ENCODE measurements at regions not wholly inside any gene's neighbourhood (a gene's known extent, or its start where the extent isn't known, plus 50 kb on each side); places are given as distances from the start of the nearest gene placed in this dataset.
"Not testable (repeated sequence)": the region's sequence is repeated elsewhere in the genome, so short reads cannot be mapped to it uniquely, and the experiment has no call there.

DNA sequence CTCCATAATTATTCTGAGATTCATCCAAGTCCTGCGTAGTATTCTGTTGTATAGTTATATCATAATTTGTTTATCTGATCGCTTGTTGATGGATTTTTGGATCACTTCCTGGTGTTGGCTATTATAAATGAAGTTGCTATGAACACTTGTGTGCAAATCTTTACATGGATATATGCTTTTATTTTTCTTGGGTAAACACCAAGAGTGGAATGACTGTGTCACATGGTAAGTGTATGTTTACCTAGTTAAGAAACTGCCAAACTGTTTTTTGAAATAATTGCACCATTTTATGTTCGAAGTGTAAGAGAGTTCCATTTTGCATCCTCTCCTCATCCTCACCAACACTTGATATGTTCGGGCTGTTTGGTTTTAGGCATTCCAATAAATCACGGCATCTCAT is 360.4 kb upstream of the FRG2C start:
- H3K27me3 ChIP-seq (replicated peaks): no peaks in the 10 kb centered on the region
- no peak overlapping the region for H3K4me3 ChIP-seq (ENCODE audit: low read depth, low read length)
- in situ Hi-C loops (cut with HindIII; ENCODE audit: low pct_ligation_motif_present, low sequenced_read_pairs): no loop called here
- no peak for TF ChIP-seq CTCF (IDR thresholded peaks at IDR 0.05; ENCODE audit: low read depth, low read length, missing control alignments)
- no peak overlapping the region for H3K27ac ChIP-seq
- no peak for DNase-seq
- H3K36me3 ChIP-seq (replicated peaks): no peaks in the 10 kb centered on the region

GRCh38 chr3:75305901-75306300 is 358.2 kb upstream of the FRG2C start:
- no peak for TF ChIP-seq CTCF (IDR thresholded peaks at IDR 0.05; ENCODE audit: low read depth, low read length, missing control alignments)
- no peaks in the 10 kb centered on the region for H3K36me3 ChIP-seq (replicated peaks)
- DNase-seq: no peak
- no peak overlapping the region for H3K4me3 ChIP-seq (ENCODE audit: low read depth, low read length)
- in situ Hi-C loops (cut with HindIII; ENCODE audit: low pct_ligation_motif_present, low sequenced_read_pairs): no loop called here
- no peaks in the 10 kb centered on the region for H3K27me3 ChIP-seq (replicated peaks)
- H3K27ac ChIP-seq: no peak overlapping the region

DNA sequence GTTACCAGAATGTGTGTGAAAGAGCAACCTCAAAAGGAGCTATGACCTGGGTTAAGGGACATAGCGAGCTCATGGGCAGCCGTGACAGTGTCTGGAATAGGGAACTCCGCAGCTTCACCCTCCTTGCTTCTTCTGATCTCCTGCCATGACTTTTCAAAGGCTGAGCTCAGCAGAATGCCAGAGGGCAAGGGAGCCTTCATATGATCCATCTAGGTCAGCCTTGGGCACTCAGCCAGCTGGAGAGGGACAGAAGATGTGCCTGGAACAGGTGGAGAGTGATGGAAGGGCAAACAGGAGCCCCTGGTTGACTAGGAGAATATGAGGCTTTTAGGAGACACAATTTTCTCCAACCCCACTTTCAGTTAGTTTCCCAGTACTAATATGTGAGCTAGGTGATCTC is 352.8 kb upstream of the FRG2C start:
- in situ Hi-C loops (cut with HindIII; ENCODE audit: low pct_ligation_motif_present, low sequenced_read_pairs); DNase-seq; H3K4me3 ChIP-seq (ENCODE audit: low read depth, low read length); H3K27me3 ChIP-seq (replicated peaks); H3K27ac ChIP-seq; H3K36me3 ChIP-seq (replicated peaks): not testable (repeated sequence)

- H3K36me3 ChIP-seq (replicated peaks); H3K27ac ChIP-seq; H3K4me3 ChIP-seq (ENCODE audit: low read depth, low read length); in situ Hi-C loops (cut with HindIII; ENCODE audit: low pct_ligation_motif_present, low sequenced_read_pairs); H3K27me3 ChIP-seq (replicated peaks); DNase-seq: not testable (repeated sequence)
Observed at GRCh38 chr3:75312469-75312868, 351.7 kb upstream of the FRG2C start.

- H3K27me3 ChIP-seq (replicated peaks); DNase-seq; H3K4me3 ChIP-seq (ENCODE audit: low read depth, low read length); in situ Hi-C loops (cut with HindIII; ENCODE audit: low pct_ligation_motif_present, low sequenced_read_pairs); H3K36me3 ChIP-seq (replicated peaks); H3K27ac ChIP-seq: not testable (repeated sequence)
Observed at GRCh38 chr3:75319776-75320175, 344.4 kb upstream of the FRG2C start.

DNA sequence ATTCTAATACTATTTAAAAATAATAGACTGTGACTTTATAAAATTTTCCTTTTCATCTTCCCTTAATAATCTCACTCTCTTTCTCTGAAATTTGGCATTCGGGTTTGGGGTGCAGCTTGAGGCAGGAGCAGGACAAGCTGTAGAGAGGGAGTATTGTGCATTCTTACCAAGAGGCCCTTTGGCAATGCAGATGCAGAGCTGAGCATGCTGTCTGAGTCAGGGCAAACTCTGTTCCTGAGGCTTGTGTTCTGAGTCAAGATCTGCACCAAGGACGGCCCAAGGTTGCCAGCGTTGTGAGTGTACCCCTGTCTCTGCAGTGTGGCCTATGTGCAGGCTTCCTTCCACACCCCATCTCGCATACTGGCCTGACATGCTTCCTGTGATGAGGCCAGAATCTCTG is 343.8 kb upstream of the FRG2C start:
- no peak overlapping the region for H3K27ac ChIP-seq
- no peaks in the 10 kb centered on the region for H3K27me3 ChIP-seq (replicated peaks)
- H3K4me3 ChIP-seq (ENCODE audit: low read depth, low read length): no peak overlapping the region
- in situ Hi-C loops (cut with HindIII; ENCODE audit: low pct_ligation_motif_present, low sequenced_read_pairs): no loop called here
- no peak for DNase-seq
- H3K36me3 ChIP-seq (replicated peaks): no peaks in the 10 kb centered on the region
- TF ChIP-seq CTCF (IDR thresholded peaks at IDR 0.05; ENCODE audit: low read depth, low read length, missing control alignments): no peak

DNA sequence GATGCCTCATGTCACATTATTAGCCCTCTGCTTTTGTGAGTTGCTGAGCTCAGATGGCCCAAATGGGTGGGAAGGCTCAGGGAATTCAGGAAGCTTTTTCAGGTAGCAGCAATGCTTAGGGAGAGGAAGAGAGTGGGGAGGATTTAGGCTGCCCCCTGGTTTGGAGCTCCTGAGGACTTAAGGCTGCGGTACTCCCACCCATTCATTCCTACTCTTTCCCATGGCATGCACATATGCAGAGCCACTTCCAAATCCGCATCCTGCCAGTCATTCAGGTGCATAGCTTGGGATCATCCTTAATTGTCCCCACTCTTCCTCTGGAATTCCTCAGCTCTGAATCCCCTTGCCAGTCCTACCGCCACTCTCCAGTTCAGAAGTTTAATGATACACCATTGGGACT is 343.1 kb upstream of the FRG2C start:
- in situ Hi-C loops (cut with HindIII; ENCODE audit: low pct_ligation_motif_present, low sequenced_read_pairs): no loop called here
- Histone ChIP-seq H3K36me3 (replicated peaks) (no peaks in the 10 kb centered on the region), H3K27me3 (replicated peaks) (no peaks in the 10 kb centered on the region), H3K27ac (no peak overlapping the region), H3K4me3 (ENCODE audit: low read depth, low read length) (no peak overlapping the region)
- TF ChIP-seq CTCF (IDR thresholded peaks at IDR 0.05; ENCODE audit: low read depth, low read length, missing control alignments): no peak
- no peak for DNase-seq

GRCh38 chr3:75323936-75324335 is 340.2 kb upstream of the FRG2C start:
- DNase-seq; in situ Hi-C loops (cut with HindIII; ENCODE audit: low pct_ligation_motif_present, low sequenced_read_pairs): not testable (repeated sequence)

More at GRCh38 chr3:75323936-75324335, 340.2 kb upstream of the FRG2C start:
- H3K36me3 ChIP-seq (replicated peaks); H3K27me3 ChIP-seq (replicated peaks); H3K4me3 ChIP-seq (ENCODE audit: low read depth, low read length); H3K27ac ChIP-seq: not testable (repeated sequence)

All from brain microvascular endothelial cell (primary cell).